OCI-LY1 (cell line): ENCODE measurements at regions not wholly inside any gene's neighbourhood (a gene's known extent, or its start where the extent isn't known, plus 50 kb on each side); places are given as distances from the start of the nearest gene placed in this dataset.

Source experiments
- H2AFZ ChIP-seq: fragments of 200-600 bp; sonication (generic), shearing (Covaris generic); 2 replicates; pipeline ENCODE4 v1.6.0; 2014; ENCODE audit warnings: antibody characterized with exemption, mild to moderate bottlenecking, low read length
- H3F3A ChIP-seq: fragments of 200-600 bp; sonication (generic), shearing (Covaris generic); 2 replicates; pipeline ENCODE4 v1.6.0; 2014; ENCODE audit warnings: mild to moderate bottlenecking, antibody characterized with exemption, low read length, moderate library complexity; ENCODE audit not compliant: insufficient read depth
- H3K27ac ChIP-seq: fragments of 200-600 bp; sonication (generic); 2 replicates; pipeline ENCODE4 v1.5.1; 2014; ENCODE audit warnings: low read length, mixed run types, mild to moderate bottlenecking, low read depth; ENCODE audit not compliant: poor library complexity, severe bottlenecking
- H3K27me3 ChIP-seq: fragments of 200-600 bp; sonication (generic); 2 replicates; pipeline ENCODE4 v1.6.0; 2014; ENCODE audit warnings: antibody characterized with exemption, mild to moderate bottlenecking, low read length, moderate library complexity; ENCODE audit not compliant: insufficient read depth
- H3K36me3 ChIP-seq: fragments of 200-600 bp; sonication (generic); 2 replicates; pipeline ENCODE4 v1.6.1; 2014; ENCODE audit warnings: mild to moderate bottlenecking, antibody characterized with exemption, low read length, moderate library complexity, mixed read lengths; ENCODE audit not compliant: insufficient read depth
- H3K4me1 ChIP-seq: fragments of 200-600 bp; sonication (generic); 2 replicates; pipeline ENCODE4 v1.5.1; 2014; ENCODE audit warnings: mild to moderate bottlenecking, low read length, moderate library complexity; ENCODE audit not compliant: insufficient read depth, severe bottlenecking
- H3K4me2 ChIP-seq: fragments of 200-600 bp; sonication (generic), shearing (Covaris generic); 2 replicates; pipeline ENCODE4 v1.6.1; 2014; ENCODE audit warnings: low read length
- H3K4me3 ChIP-seq: fragments of 200-600 bp; sonication (generic); 2 replicates; pipeline ENCODE4 v1.5.1; 2014; ENCODE audit warnings: low read length, low read depth, mild to moderate bottlenecking, mixed read lengths; ENCODE audit not compliant: poor library complexity, severe bottlenecking
- H3K79me2 ChIP-seq: fragments of 200-600 bp; shearing (Covaris generic); 2 replicates; pipeline ENCODE4 v1.6.1; 2016; ENCODE audit warnings: mixed run types, low read length, mixed read lengths; ENCODE audit not compliant: insufficient read depth
- H3K9ac ChIP-seq: fragments of 200-600 bp; sonication (generic), shearing (Covaris generic); 2 replicates; pipeline ENCODE4 v1.6.1; 2014; ENCODE audit warnings: mild to moderate bottlenecking, low read length, mixed read lengths
- H3K9me2 ChIP-seq: fragments of 200-600 bp; sonication (generic), shearing (Covaris generic); 2 replicates; pipeline ENCODE4 v1.6.1; 2014; ENCODE audit warnings: low read depth, mild to moderate bottlenecking, low read length, mixed read lengths
- H3K9me3 ChIP-seq: fragments of 200-600 bp; shearing (Covaris generic); 2 replicates; pipeline ENCODE4 v1.6.1; 2014; ENCODE audit warnings: low read length, mixed read lengths
- H4K20me1 ChIP-seq: fragments of 200-600 bp; sonication (generic), shearing (Covaris generic); 2 replicates; pipeline ENCODE4 v1.6.0; 2016; ENCODE audit warnings: mild to moderate bottlenecking, low read length; ENCODE audit not compliant: insufficient read depth
- CTCF ChIP-seq: fragments of 200-600 bp; sonication (generic), shearing (Covaris generic); IDR thresholded peaks from 2 replicates; pipeline ENCODE4 v1.5.1; 2017; ENCODE audit warnings: mild to moderate bottlenecking, antibody characterized with exemption, low read length, moderate library complexity, mixed read lengths
- EZH2 ChIP-seq: fragments of 200-600 bp; sonication (generic), shearing (Covaris generic); IDR thresholded peaks from 2 replicates; pipeline ENCODE4 v1.8.0; 2017; ENCODE audit warnings: borderline replicate concordance, mixed run types, mild to moderate bottlenecking, antibody characterized with exemption, low read length, moderate library complexity, mixed read lengths

- Histone ChIP-seq H2AFZ (no peak overlapping the region), H3K36me3 (no peaks in the 10 kb centered on the region), H3K4me3 (no peak overlapping the region), H3K4me2 (no peak overlapping the region), H3K9me3 (peaks cover 10% of the 10 kb centered on the region), H3K9me2 (no peaks in the 10 kb centered on the region), H3K27me3 (no peaks in the 10 kb centered on the region), H3K79me2 (no peaks in the 10 kb centered on the region), H3K27ac (no peak overlapping the region), H4K20me1 (no peaks in the 10 kb centered on the region), H3K9ac (no peak overlapping the region), H3K4me1 (no peaks in the 10 kb centered on the region), H3F3A (no peaks in the 10 kb centered on the region)
- TF ChIP-seq EZH2 (no peak), CTCF (no peak)
These were observed 375.8 kb downstream of the ZNF608 start for GRCh38 chr5:124370601-124371000.

- no peaks in the 10 kb centered on the region for H3F3A ChIP-seq
- no peak overlapping the region for H2AFZ ChIP-seq
- no peaks in the 10 kb centered on the region for H4K20me1 ChIP-seq
These were observed 381.1 kb downstream of the ZNF608 start for GRCh38 chr5:124365361-124365801.

GRCh38 chr5:124355928-124356327 is 390.5 kb downstream of the ZNF608 start:
- Histone ChIP-seq H3K4me2 (no peak overlapping the region), H3K36me3 (no peaks in the 10 kb centered on the region), H3K79me2 (no peaks in the 10 kb centered on the region), H3K27ac (no peak overlapping the region), H3K27me3 (no peaks in the 10 kb centered on the region), H3K9me3 (no peaks in the 10 kb centered on the region), H3K4me1 (no peaks in the 10 kb centered on the region), H2AFZ (no peak overlapping the region), H3K9ac (no peak overlapping the region), H3K4me3 (no peak overlapping the region), H3F3A (no peaks in the 10 kb centered on the region), H3K9me2 (no peaks in the 10 kb centered on the region), H4K20me1 (no peaks in the 10 kb centered on the region)
- TF ChIP-seq CTCF (no peak), EZH2 (no peak)

More at GRCh38 chr5:124365361-124365801, 381.1 kb downstream of the ZNF608 start:
- Histone ChIP-seq H3K4me1 (no peaks in the 10 kb centered on the region), H3K9ac (no peak overlapping the region), H3K27ac (no peak overlapping the region), H3K36me3 (no peaks in the 10 kb centered on the region), H3K79me2 (no peaks in the 10 kb centered on the region), H3K4me3 (no peak overlapping the region), H3K27me3 (no peaks in the 10 kb centered on the region), H3K9me2 (no peaks in the 10 kb centered on the region), H3K9me3 (peaks cover 4% of the 10 kb centered on the region; the same call in 1 of the 2 replicates), H3K4me2 (no peak overlapping the region)
- no peak for TF ChIP-seq CTCF
